ENCODE measurements at regions not wholly inside any gene's neighbourhood (a gene's known extent, or its start where the extent isn't known, plus 50 kb on each side); places are given as distances from the start of the nearest gene placed in this dataset.

- TF ChIP-seq CTCF (IDR thresholded peaks at IDR 0.05) (no peak), POLR2A (IDR thresholded peaks at IDR 0.05) (no peak)
Measured at GRCh38 chrX:137423241-137423640, 142.7 kb upstream of the ZIC3 start.

All from right lobe of liver (tissue), 4 donors.